SU-DHL-6 (cell line): ENCODE measurements at regions not wholly inside any gene's neighbourhood (a gene's known extent, or its start where the extent isn't known, plus 50 kb on each side); places are given as distances from the start of the nearest gene placed in this dataset.

Source experiments
- CTCF ChIP-seq: fragments of 200-600 bp; sonication (generic); IDR thresholded peaks from one replicate; pipeline ENCODE4 v1.5.1; 2017; ENCODE audit warnings: antibody characterized with exemption, mild to moderate bottlenecking, low read length, moderate library complexity; ENCODE audit not compliant: insufficient read depth, poor library complexity, severe bottlenecking
- EZH2phosphoT487 ChIP-seq: fragments of 200-600 bp; sonication (generic), shearing (Covaris generic); conservative IDR thresholded peaks from 2 replicates; pipeline ENCODE4 v1.6.1; 2018; ENCODE audit warnings: mild to moderate bottlenecking, antibody characterized with exemption, low read length, moderate library complexity, mixed read lengths

- TF ChIP-seq CTCF (no peak), EZH2phosphoT487 (no peak)
Observed at GRCh38 chr10:123576706-123577105, 89.4 kb upstream of the GPR26 start.
